WTC11 (cell line): ENCODE measurements at regions not wholly inside any gene's neighbourhood (a gene's known extent, or its start where the extent isn't known, plus 50 kb on each side); places are given as distances from the start of the nearest gene placed in this dataset.

Experiments used
- ATAC-seq: fragments of 200-7000 bp; cut with Tn5 transposase; 2 replicates; pipeline ENCODE4 v1.10.0; 2021; ENCODE audit warnings: mild to moderate bottlenecking, moderate library complexity
- CTCF ChIA-PET: fragments of 300-600 bp; sonication (Branson Sonifier 250); formaldehyde crosslinking; loops from one replicate; lab custom pipeline; 2021; ENCODE audit warnings: antibody characterized with exemption; lab: Charles Lee
- POLR2A ChIA-PET: fragments of 350-600 bp; sonication (Branson Sonifier 250); formaldehyde crosslinking; loops from one replicate; lab custom pipeline; 2021; ENCODE audit warnings: antibody characterized with exemption; lab: Charles Lee
- DNase-seq: peaks from one replicate; pipeline ENCODE4 v3.0.0; 2021; ENCODE audit warnings: low spot score
- H3K27ac Mint-ChIP-seq: 2 replicates; pipeline ENCODE4 v1.8.0; 2021; ENCODE audit warnings: mixed read lengths
- H3K27me3 Mint-ChIP-seq: 2 replicates; pipeline ENCODE4 v1.8.0; 2021; ENCODE audit warnings: low read depth, mild to moderate bottlenecking, moderate library complexity, mixed read lengths
- H3K36me3 Mint-ChIP-seq: 2 replicates; pipeline ENCODE4 v1.8.0; 2021; ENCODE audit warnings: mixed read lengths
- H3K4me1 Mint-ChIP-seq: 2 replicates; pipeline ENCODE4 v1.8.0; 2022; ENCODE audit warnings: mixed read lengths
- H3K4me3 Mint-ChIP-seq: 2 replicates; pipeline ENCODE4 v1.8.0; 2021; ENCODE audit warnings: mild to moderate bottlenecking, moderate library complexity, mixed read lengths
- H3K9me3 Mint-ChIP-seq: 2 replicates; pipeline ENCODE4 v1.8.0; 2021; ENCODE audit warnings: mixed read lengths
- CREB1 ChIP-seq: sonication (generic); formaldehyde crosslinking; IDR thresholded peaks from 2 replicates; pipeline ENCODE4 v1.8.0; 2023; ENCODE audit warnings: mild to moderate bottlenecking, missing genetic modification reagents
- IRF1 ChIP-seq: sonication (generic); formaldehyde crosslinking; IDR thresholded peaks from 2 replicates; pipeline ENCODE4 v1.8.0; 2023; ENCODE audit warnings: missing genetic modification reagents
- MXD4 ChIP-seq: fragments of 250-450 bp; sonication (Bioruptor Pico); IDR thresholded peaks from 2 replicates; pipeline ENCODE4 v1.8.0; 2021; ENCODE audit warnings: mild to moderate bottlenecking, moderate library complexity, borderline replicate concordance
- NFYB ChIP-seq: sonication (generic); formaldehyde crosslinking; conservative IDR thresholded peaks from 2 replicates; pipeline ENCODE4 v1.8.0; 2022; ENCODE audit warnings: low read depth, missing genetic modification reagents
- RORB ChIP-seq: fragments of 250-450 bp; sonication (Bioruptor Pico); IDR thresholded peaks from 2 replicates; pipeline ENCODE4 v1.9.0; 2021; ENCODE audit warnings: mild to moderate bottlenecking
- SMAD4 ChIP-seq: sonication (generic); formaldehyde crosslinking; IDR thresholded peaks from 2 replicates; pipeline ENCODE4 v1.8.0; 2022; ENCODE audit warnings: mild to moderate bottlenecking, missing genetic modification reagents
- TP53 ChIP-seq: sonication (generic); formaldehyde crosslinking; IDR thresholded peaks from 2 replicates; pipeline ENCODE4 v1.8.1; 2023; ENCODE audit warnings: mild to moderate bottlenecking, missing genetic modification reagents
- USF1 ChIP-seq: sonication (generic); formaldehyde crosslinking; IDR thresholded peaks from 2 replicates; pipeline ENCODE4 v1.8.0; 2022; ENCODE audit warnings: mild to moderate bottlenecking, missing genetic modification reagents
- USF2 ChIP-seq: sonication (generic); formaldehyde crosslinking; IDR thresholded peaks from 2 replicates; pipeline ENCODE4 v1.8.1; 2023; ENCODE audit warnings: mild to moderate bottlenecking, missing genetic modification reagents, moderate library complexity
- ZNF416 ChIP-seq: fragments of 250-450 bp; sonication (Bioruptor Pico); IDR thresholded peaks from 2 replicates; pipeline ENCODE4 v1.9.0; 2021; ENCODE audit warnings: mild to moderate bottlenecking, inconsistent platforms
- TF ChIP-seq, protein P1 (sequence below): fragments of 250-450 bp; sonication (Bioruptor Pico); conservative IDR thresholded peaks from 2 replicates; pipeline ENCODE4 v1.9.0; 2021; ENCODE audit warnings: mild to moderate bottlenecking
- TF ChIP-seq, protein P2 (sequence below): fragments of 200-600 bp; IDR thresholded peaks from 2 replicates; pipeline ENCODE4 v1.8.0; 2022; ENCODE audit warnings: antibody characterized with exemption
- TF ChIP-seq, protein P3 (sequence below): fragments of 250-450 bp; sonication (Bioruptor Pico); IDR thresholded peaks from 2 replicates; pipeline ENCODE4 v1.8.0; 2021; ENCODE audit warnings: mild to moderate bottlenecking
- TF ChIP-seq, protein P4 (sequence below): fragments of 250-450 bp; sonication (Bioruptor Pico); IDR thresholded peaks from 2 replicates; pipeline ENCODE4 v1.9.0; 2021; ENCODE audit warnings: mild to moderate bottlenecking
- TF ChIP-seq, protein P5 (sequence below): fragments of 250-450 bp; sonication (Bioruptor Pico); IDR thresholded peaks from 2 replicates; pipeline ENCODE4 v1.9.0; 2021; ENCODE audit warnings: mild to moderate bottlenecking, borderline replicate concordance

- TF ChIP-seq, protein P1, sequence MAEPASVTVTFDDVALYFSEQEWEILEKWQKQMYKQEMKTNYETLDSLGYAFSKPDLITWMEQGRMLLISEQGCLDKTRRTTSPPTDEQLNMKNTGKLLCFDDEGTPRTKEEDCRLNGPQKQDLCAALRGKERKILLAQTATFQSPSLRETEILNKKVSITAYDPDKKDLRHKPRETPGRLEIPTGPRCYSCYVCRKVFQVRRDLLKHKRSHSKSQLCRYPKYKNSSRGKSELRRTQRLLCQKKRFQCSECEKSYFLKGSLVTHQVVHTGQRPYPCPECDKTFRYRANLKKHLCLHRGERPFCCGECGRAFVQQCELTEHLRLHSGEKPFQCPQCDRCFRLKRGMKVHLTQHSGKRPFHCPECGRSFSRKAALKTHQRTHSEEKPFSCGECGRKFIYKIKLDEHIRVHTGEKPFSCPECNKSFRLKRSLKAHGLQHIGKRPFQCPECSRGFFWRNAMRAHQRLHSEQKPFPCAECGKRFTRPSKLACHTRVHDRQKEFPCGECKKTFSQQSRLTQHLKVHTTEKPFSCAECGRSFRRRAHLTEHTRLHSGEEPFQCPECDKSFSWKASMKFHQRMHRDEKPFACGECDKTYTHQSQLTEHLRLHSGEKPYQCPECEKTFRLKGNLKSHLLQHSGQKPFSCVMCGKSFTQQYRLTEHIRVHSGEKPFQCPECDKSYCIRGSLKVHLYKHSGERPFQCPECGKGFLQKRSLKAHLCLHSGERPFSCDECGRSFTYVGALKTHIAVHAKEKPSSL (CRISPR knock-in tag): no peak
These were observed 137.9 kb upstream of the NHS start (continued) for GRCh38 chrX:17237146-17237545.

- CTCF ChIA-PET: interaction anchor here (0.6 to 1.2 kb wide), 16 partner anchors 11 to 424 kb away, joined by 3 to 9 read pairs (median 4); no protein-coding TSS in a partner anchor
- TF ChIP-seq, protein P2, sequence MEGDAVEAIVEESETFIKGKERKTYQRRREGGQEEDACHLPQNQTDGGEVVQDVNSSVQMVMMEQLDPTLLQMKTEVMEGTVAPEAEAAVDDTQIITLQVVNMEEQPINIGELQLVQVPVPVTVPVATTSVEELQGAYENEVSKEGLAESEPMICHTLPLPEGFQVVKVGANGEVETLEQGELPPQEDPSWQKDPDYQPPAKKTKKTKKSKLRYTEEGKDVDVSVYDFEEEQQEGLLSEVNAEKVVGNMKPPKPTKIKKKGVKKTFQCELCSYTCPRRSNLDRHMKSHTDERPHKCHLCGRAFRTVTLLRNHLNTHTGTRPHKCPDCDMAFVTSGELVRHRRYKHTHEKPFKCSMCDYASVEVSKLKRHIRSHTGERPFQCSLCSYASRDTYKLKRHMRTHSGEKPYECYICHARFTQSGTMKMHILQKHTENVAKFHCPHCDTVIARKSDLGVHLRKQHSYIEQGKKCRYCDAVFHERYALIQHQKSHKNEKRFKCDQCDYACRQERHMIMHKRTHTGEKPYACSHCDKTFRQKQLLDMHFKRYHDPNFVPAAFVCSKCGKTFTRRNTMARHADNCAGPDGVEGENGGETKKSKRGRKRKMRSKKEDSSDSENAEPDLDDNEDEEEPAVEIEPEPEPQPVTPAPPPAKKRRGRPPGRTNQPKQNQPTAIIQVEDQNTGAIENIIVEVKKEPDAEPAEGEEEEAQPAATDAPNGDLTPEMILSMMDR: peak; percentile 53
- no peak for TF ChIP-seq TP53 (CRISPR knock-in tag)
- TF ChIP-seq, all 79 proteins: peak for 1
- ATAC-seq (peak; percentile 41; the same call in 1 of the 2 replicates), DNase-seq (peak; percentile 35)
- peaks cover 5% of the 10 kb centered on the region; the same call in 1 of the 2 replicates for H3K9me3 Mint-ChIP-seq
- 0 out of 2 replicates have a peak, but pooled peaks cover 2% of the 10 kb centered on the region for H3K4me1 Mint-ChIP-seq
- no peaks in the 10 kb centered on the region; the same call in 1 of the 2 replicates for H3K27me3 Mint-ChIP-seq
- POLR2A ChIA-PET: no interaction called here
- H3K36me3 Mint-ChIP-seq: no peaks in the 10 kb centered on the region
- no peak overlapping the region for H3K4me3 Mint-ChIP-seq
- no peak overlapping the region for H3K27ac Mint-ChIP-seq
These were observed 132.5 kb upstream of the NHS start for GRCh38 chrX:17242470-17242869.

DNA sequence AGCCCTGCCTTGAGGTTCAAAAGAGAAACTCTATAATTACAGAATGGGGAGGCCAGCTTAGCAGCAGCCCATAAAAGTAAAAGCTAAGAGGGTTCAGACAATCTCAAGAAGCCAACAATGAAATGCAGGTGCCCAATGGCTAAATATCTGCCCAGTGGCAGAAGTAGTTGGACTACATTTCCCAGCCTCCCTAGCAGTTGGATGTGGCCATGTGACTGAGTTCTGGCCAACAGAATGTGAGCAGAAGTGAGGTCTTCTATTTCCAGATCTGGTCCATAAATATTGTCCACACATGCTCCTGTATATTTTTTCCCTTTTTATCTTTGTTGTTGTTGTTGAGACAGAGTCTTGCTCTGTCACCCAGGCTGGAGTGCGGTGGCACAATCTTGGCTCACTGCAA is 127.9 kb upstream of the NHS start:
- TF ChIP-seq USF2 (CRISPR knock-in tag): peak; percentile 85
- TF ChIP-seq CREB1 (CRISPR knock-in tag): no peak
- no peak for TF ChIP-seq NFYB (CRISPR knock-in tag)
- TF ChIP-seq, protein P3, sequence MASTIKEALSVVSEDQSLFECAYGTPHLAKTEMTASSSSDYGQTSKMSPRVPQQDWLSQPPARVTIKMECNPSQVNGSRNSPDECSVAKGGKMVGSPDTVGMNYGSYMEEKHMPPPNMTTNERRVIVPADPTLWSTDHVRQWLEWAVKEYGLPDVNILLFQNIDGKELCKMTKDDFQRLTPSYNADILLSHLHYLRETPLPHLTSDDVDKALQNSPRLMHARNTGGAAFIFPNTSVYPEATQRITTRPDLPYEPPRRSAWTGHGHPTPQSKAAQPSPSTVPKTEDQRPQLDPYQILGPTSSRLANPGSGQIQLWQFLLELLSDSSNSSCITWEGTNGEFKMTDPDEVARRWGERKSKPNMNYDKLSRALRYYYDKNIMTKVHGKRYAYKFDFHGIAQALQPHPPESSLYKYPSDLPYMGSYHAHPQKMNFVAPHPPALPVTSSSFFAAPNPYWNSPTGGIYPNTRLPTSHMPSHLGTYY (CRISPR knock-in tag): no peak
- peak; percentile 84 for TF ChIP-seq USF1
- TF ChIP-seq, protein P4, sequence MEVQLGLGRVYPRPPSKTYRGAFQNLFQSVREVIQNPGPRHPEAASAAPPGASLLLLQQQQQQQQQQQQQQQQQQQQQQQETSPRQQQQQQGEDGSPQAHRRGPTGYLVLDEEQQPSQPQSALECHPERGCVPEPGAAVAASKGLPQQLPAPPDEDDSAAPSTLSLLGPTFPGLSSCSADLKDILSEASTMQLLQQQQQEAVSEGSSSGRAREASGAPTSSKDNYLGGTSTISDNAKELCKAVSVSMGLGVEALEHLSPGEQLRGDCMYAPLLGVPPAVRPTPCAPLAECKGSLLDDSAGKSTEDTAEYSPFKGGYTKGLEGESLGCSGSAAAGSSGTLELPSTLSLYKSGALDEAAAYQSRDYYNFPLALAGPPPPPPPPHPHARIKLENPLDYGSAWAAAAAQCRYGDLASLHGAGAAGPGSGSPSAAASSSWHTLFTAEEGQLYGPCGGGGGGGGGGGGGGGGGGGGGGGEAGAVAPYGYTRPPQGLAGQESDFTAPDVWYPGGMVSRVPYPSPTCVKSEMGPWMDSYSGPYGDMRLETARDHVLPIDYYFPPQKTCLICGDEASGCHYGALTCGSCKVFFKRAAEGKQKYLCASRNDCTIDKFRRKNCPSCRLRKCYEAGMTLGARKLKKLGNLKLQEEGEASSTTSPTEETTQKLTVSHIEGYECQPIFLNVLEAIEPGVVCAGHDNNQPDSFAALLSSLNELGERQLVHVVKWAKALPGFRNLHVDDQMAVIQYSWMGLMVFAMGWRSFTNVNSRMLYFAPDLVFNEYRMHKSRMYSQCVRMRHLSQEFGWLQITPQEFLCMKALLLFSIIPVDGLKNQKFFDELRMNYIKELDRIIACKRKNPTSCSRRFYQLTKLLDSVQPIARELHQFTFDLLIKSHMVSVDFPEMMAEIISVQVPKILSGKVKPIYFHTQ (CRISPR knock-in tag): no peak
- POLR2A ChIA-PET: no interaction called here
- Mint-ChIP-seq H3K9me3 (no peaks in the 10 kb centered on the region), H3K4me1 (0 out of 2 replicates have a peak, but pooled peaks cover 2% of the 10 kb centered on the region), H3K36me3 (no peaks in the 10 kb centered on the region), H3K27ac (no peak overlapping the region), H3K4me3 (no peak overlapping the region), H3K27me3 (no peaks in the 10 kb centered on the region; the same call in 1 of the 2 replicates)
- ATAC-seq: no peak
- CTCF ChIA-PET: no interaction called here
- DNase-seq: no peak

GRCh38 chrX:17262123-17262522 is 112.9 kb upstream of the NHS start:
- peaks cover 2% of the 10 kb centered on the region; the same call in 1 of the 2 replicates for H3K27me3 Mint-ChIP-seq
- ChIA-PET CTCF (no interaction called here), POLR2A (no interaction called here)
- no peak overlapping the region for H3K4me3 Mint-ChIP-seq
- ATAC-seq (no peak), DNase-seq (no peak)
- H3K36me3 Mint-ChIP-seq: peaks cover 16% of the 10 kb centered on the region
- peaks cover 30% of the 10 kb centered on the region for H3K9me3 Mint-ChIP-seq
- no peak overlapping the region for H3K27ac Mint-ChIP-seq
- H3K4me1 Mint-ChIP-seq: no peaks in the 10 kb centered on the region
- no peak for TF ChIP-seq IRF1 (CRISPR knock-in tag)
- TF ChIP-seq, protein P5, sequence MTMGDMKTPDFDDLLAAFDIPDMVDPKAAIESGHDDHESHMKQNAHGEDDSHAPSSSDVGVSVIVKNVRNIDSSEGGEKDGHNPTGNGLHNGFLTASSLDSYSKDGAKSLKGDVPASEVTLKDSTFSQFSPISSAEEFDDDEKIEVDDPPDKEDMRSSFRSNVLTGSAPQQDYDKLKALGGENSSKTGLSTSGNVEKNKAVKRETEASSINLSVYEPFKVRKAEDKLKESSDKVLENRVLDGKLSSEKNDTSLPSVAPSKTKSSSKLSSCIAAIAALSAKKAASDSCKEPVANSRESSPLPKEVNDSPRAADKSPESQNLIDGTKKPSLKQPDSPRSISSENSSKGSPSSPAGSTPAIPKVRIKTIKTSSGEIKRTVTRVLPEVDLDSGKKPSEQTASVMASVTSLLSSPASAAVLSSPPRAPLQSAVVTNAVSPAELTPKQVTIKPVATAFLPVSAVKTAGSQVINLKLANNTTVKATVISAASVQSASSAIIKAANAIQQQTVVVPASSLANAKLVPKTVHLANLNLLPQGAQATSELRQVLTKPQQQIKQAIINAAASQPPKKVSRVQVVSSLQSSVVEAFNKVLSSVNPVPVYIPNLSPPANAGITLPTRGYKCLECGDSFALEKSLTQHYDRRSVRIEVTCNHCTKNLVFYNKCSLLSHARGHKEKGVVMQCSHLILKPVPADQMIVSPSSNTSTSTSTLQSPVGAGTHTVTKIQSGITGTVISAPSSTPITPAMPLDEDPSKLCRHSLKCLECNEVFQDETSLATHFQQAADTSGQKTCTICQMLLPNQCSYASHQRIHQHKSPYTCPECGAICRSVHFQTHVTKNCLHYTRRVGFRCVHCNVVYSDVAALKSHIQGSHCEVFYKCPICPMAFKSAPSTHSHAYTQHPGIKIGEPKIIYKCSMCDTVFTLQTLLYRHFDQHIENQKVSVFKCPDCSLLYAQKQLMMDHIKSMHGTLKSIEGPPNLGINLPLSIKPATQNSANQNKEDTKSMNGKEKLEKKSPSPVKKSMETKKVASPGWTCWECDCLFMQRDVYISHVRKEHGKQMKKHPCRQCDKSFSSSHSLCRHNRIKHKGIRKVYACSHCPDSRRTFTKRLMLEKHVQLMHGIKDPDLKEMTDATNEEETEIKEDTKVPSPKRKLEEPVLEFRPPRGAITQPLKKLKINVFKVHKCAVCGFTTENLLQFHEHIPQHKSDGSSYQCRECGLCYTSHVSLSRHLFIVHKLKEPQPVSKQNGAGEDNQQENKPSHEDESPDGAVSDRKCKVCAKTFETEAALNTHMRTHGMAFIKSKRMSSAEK (CRISPR knock-in tag): no peak
- no peak for TF ChIP-seq RORB (CRISPR knock-in tag)
- no peak for TF ChIP-seq SMAD4 (CRISPR knock-in tag)
- TF ChIP-seq ZNF416: no peak
- no peak for TF ChIP-seq MXD4
